Smooth muscle cell (in vitro differentiated cells): ENCODE measurements at regions not wholly inside any gene's neighbourhood (a gene's known extent, or its start where the extent isn't known, plus 50 kb on each side); places are given as distances from the start of the nearest gene placed in this dataset.

Experiments used
- DNase-seq: peaks from one replicate; lab custom pipeline; 2025; ENCODE audit not compliant: unreplicated experiment; lab: John Stamatoyannopoulos, UW
- H2AFZ ChIP-seq: fragments of 200-600 bp; sonication (generic); 2 replicates; pipeline ENCODE4 v1.6.0; 2016; ENCODE audit warnings: antibody characterized with exemption, low read depth, mild to moderate bottlenecking
- H3F3A ChIP-seq: fragments of 200-600 bp; sonication (generic); 2 replicates; pipeline ENCODE4 v1.6.0; 2017; ENCODE audit warnings: antibody characterized with exemption, low read depth
- H3K27ac ChIP-seq: fragments of 200-600 bp; sonication (generic); 2 replicates; pipeline ENCODE4 v1.5.1; 2016; ENCODE audit warnings: low read depth, mild to moderate bottlenecking
- H3K27me3 ChIP-seq: fragments of 200-600 bp; sonication (generic); 2 replicates; pipeline ENCODE4 v1.6.1; 2016; ENCODE audit warnings: low read depth, mild to moderate bottlenecking
- H3K36me3 ChIP-seq: fragments of 200-600 bp; sonication (generic); 2 replicates; pipeline ENCODE4 v1.5.1; 2016; ENCODE audit warnings: low read depth
- H3K4me1 ChIP-seq: fragments of 200-600 bp; sonication (generic); 2 replicates; pipeline ENCODE4 v1.5.1; 2016; ENCODE audit warnings: low read depth
- H3K4me2 ChIP-seq: fragments of 200-600 bp; sonication (generic); 2 replicates; pipeline ENCODE4 v1.6.0; 2016; ENCODE audit warnings: mild to moderate bottlenecking
- H3K4me3 ChIP-seq: fragments of 200-600 bp; sonication (generic); 2 replicates; pipeline ENCODE4 v1.5.1; 2016; ENCODE audit warnings: mild to moderate bottlenecking
- H3K79me2 ChIP-seq: fragments of 200-600 bp; sonication (generic); 2 replicates; pipeline ENCODE4 v1.6.0; 2016; ENCODE audit warnings: low read depth, mild to moderate bottlenecking
- H3K9ac ChIP-seq: fragments of 200-600 bp; sonication (generic); 2 replicates; pipeline ENCODE4 v1.6.0; 2016; ENCODE audit warnings: low read depth
- H3K9me3 ChIP-seq: fragments of 200-600 bp; sonication (generic); replicated peaks from 2 replicates; pipeline ENCODE4 v1.5.1; 2016; ENCODE audit warnings: low read depth
- H4K20me1 ChIP-seq: fragments of 200-600 bp; sonication (generic); 2 replicates; pipeline ENCODE4 v1.6.0; 2016; ENCODE audit warnings: low read depth
- WGBS: methylation state at CpG from one replicate; pipeline ENCODE4 v1.1.7; 2016; ENCODE audit warnings: low lambda C conversion rate; 5-methylcytosine and 5-hydroxymethylcytosine counted together
- TF ChIP-seq, protein P1 (sequence below): fragments of 200-600 bp; sonication (generic); IDR thresholded peaks from 2 replicates; pipeline ENCODE4 v1.5.1; 2017; ENCODE audit warnings: borderline replicate concordance, mild to moderate bottlenecking, antibody characterized with exemption; ENCODE audit not compliant: insufficient read depth, poor library complexity, severe bottlenecking

- no peak for DNase-seq
- H2AFZ ChIP-seq, result no peak overlapping the region
- no peak overlapping the region for H3K4me3 ChIP-seq
- H3K4me2 ChIP-seq, result no peak overlapping the region
- H3K27me3 ChIP-seq, result no peaks in the 10 kb centered on the region
- no peak overlapping the region for H3K27ac ChIP-seq
- H3K9me3 ChIP-seq, result no peaks in the 10 kb centered on the region
- TF ChIP-seq, protein P1, sequence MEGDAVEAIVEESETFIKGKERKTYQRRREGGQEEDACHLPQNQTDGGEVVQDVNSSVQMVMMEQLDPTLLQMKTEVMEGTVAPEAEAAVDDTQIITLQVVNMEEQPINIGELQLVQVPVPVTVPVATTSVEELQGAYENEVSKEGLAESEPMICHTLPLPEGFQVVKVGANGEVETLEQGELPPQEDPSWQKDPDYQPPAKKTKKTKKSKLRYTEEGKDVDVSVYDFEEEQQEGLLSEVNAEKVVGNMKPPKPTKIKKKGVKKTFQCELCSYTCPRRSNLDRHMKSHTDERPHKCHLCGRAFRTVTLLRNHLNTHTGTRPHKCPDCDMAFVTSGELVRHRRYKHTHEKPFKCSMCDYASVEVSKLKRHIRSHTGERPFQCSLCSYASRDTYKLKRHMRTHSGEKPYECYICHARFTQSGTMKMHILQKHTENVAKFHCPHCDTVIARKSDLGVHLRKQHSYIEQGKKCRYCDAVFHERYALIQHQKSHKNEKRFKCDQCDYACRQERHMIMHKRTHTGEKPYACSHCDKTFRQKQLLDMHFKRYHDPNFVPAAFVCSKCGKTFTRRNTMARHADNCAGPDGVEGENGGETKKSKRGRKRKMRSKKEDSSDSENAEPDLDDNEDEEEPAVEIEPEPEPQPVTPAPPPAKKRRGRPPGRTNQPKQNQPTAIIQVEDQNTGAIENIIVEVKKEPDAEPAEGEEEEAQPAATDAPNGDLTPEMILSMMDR, result no peak
- 88% methylated on average over 3 of the region's 3 CpGs for WGBS
- H3K36me3 ChIP-seq, result no peaks in the 10 kb centered on the region
- no peaks in the 10 kb centered on the region for H4K20me1 ChIP-seq
- H3K9ac ChIP-seq, result no peak overlapping the region
- peaks cover 7% of the 10 kb centered on the region for H3K4me1 ChIP-seq
- no peaks in the 10 kb centered on the region for H3K79me2 ChIP-seq
- no peaks in the 10 kb centered on the region for H3F3A ChIP-seq
These were observed 547.0 kb upstream of the NDST4 start for GRCh38 chr4:115660465-115660864.

- H3K4me3 ChIP-seq, result no peak overlapping the region
- H3K27ac ChIP-seq, result no peak overlapping the region
- no peaks in the 10 kb centered on the region for H3K27me3 ChIP-seq
- H3K36me3 ChIP-seq, result no peaks in the 10 kb centered on the region
- H3K9me3 ChIP-seq, result no peaks in the 10 kb centered on the region
- no peaks in the 10 kb centered on the region for H4K20me1 ChIP-seq
- TF ChIP-seq, protein P1, result no peak
- no peak overlapping the region for H2AFZ ChIP-seq
- no peaks in the 10 kb centered on the region for H3K4me1 ChIP-seq
- H3K79me2 ChIP-seq, result no peaks in the 10 kb centered on the region
- H3K9ac ChIP-seq, result no peak overlapping the region
- no peak overlapping the region for H3K4me2 ChIP-seq
- H3F3A ChIP-seq, result no peaks in the 10 kb centered on the region
- no peak for DNase-seq
- 94% methylated on average over 4 of the region's 4 CpGs for WGBS
These were observed 544.7 kb upstream of the NDST4 start for GRCh38 chr4:115657991-115658650.

DNA sequence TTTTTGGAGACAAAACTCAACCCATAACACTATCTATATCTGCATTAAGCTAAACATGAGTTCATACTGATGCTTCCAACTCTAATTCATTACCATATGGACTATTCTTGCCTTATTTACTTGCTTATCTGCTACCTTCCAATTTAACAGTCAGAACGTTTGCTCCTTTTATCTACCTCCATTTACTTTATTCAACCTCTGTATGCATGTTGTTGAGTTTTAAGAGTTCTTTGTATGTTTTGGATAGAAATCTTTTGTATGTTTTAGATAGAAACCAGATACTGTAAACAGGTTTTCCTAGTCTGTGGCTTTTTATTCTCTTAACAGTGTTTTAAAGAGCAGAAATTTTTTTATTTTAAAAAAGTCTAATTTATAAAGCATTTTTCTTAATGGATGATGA is 542.2 kb upstream of the NDST4 start:
- Histone ChIP-seq H3K9me3 (no peaks in the 10 kb centered on the region), H3K4me3 (no peak overlapping the region), H2AFZ (no peak overlapping the region), H3F3A (no peaks in the 10 kb centered on the region), H4K20me1 (no peaks in the 10 kb centered on the region), H3K4me1 (no peaks in the 10 kb centered on the region), H3K9ac (no peak overlapping the region), H3K4me2 (no peak overlapping the region), H3K36me3 (no peaks in the 10 kb centered on the region), H3K79me2 (no peaks in the 10 kb centered on the region), H3K27ac (no peak overlapping the region), H3K27me3 (no peaks in the 10 kb centered on the region)
- no peak for DNase-seq
- 85% methylated on average over 1 of the region's 1 CpG for WGBS
- TF ChIP-seq, protein P1, result no peak

- Histone ChIP-seq H3F3A (no peaks in the 10 kb centered on the region), H3K36me3 (no peaks in the 10 kb centered on the region), H3K4me3 (no peak overlapping the region), H2AFZ (no peak overlapping the region), H3K4me2 (no peak overlapping the region), H3K9ac (no peak overlapping the region), H3K4me1 (peaks cover 5% of the 10 kb centered on the region), H3K27ac (no peak overlapping the region), H3K27me3 (no peaks in the 10 kb centered on the region), H4K20me1 (no peaks in the 10 kb centered on the region), H3K9me3 (no peaks in the 10 kb centered on the region), H3K79me2 (no peaks in the 10 kb centered on the region)
- TF ChIP-seq, protein P1, result no peak
- WGBS, result 65% methylated on average over 1 of the region's 1 CpG
- no peak for DNase-seq
These were observed 535.4 kb upstream of the NDST4 start for GRCh38 chr4:115648786-115649185.
